ENCODE measurements at regions not wholly inside any gene's neighbourhood (a gene's known extent, or its start where the extent isn't known, plus 50 kb on each side); places are given as distances from the start of the nearest gene placed in this dataset.

DNA sequence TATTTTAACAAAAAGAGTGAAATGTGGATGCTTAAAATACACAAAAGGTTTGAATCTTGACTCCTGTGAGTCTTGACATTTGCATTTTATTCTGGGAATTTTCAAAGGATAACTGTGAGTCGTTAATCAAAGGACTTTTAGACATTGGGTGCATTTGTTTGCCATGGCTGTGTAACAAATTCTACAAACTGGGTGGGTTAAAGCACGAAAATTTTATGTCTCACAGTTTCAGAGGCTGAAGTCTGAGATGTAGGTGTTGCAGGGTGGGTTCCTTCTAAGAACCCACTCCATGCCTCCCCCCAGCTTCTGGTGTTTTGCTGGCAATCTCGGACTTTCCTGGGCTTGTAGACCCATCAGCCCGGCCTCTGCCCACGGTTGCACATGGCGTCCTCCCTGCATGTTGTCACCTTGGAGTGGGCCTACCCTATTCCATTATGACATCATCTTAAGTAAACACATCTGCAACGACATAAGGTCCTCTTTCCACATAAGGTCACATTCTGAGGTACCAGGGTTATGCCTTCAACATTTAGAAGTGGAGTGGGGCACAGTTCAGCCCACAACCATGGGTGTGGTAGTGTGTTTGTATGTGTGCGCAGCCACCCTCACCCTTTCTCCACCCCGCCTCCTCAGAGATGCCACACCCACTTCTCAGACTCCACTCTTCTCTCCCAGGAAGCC, 113.1 kb downstream of the FOXA2 start:
- H3K4me3 ChIP-seq (ENCODE audit: low read depth, low read length) = no peak overlapping the region
- no peak for DNase-seq (ENCODE audit: low read depth)
- TF ChIP-seq, protein P1, sequence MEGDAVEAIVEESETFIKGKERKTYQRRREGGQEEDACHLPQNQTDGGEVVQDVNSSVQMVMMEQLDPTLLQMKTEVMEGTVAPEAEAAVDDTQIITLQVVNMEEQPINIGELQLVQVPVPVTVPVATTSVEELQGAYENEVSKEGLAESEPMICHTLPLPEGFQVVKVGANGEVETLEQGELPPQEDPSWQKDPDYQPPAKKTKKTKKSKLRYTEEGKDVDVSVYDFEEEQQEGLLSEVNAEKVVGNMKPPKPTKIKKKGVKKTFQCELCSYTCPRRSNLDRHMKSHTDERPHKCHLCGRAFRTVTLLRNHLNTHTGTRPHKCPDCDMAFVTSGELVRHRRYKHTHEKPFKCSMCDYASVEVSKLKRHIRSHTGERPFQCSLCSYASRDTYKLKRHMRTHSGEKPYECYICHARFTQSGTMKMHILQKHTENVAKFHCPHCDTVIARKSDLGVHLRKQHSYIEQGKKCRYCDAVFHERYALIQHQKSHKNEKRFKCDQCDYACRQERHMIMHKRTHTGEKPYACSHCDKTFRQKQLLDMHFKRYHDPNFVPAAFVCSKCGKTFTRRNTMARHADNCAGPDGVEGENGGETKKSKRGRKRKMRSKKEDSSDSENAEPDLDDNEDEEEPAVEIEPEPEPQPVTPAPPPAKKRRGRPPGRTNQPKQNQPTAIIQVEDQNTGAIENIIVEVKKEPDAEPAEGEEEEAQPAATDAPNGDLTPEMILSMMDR (IDR thresholded peaks at IDR 0.05; ENCODE audit: insufficient read depth, low read length) = no peak

DNA sequence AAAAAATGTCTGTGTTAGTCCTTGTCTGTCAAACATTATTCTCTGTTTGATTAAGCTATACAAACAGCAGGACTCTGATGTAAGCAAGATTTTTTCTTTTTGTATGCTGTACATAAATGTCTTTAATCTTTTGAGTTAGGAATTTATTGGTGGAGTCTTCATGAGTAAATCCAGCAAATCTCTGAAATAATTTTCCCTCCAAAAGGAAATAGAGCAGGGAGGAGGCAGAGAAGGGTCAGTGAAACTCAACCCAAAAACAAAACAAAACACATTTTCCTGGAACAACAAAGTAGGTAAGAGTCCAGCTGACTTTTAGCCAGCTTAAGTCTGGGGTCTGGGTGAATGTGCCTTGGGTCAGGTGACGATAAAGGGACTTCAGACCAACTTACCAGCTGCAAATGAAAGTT, 113.7 kb downstream of the FOXA2 start:
- TF ChIP-seq, protein P1 (IDR thresholded peaks at IDR 0.05; ENCODE audit: insufficient read depth, low read length) = no peak
- H3K4me3 ChIP-seq (ENCODE audit: low read depth, low read length) = no peak overlapping the region
- no peak for DNase-seq (ENCODE audit: low read depth)

DNA sequence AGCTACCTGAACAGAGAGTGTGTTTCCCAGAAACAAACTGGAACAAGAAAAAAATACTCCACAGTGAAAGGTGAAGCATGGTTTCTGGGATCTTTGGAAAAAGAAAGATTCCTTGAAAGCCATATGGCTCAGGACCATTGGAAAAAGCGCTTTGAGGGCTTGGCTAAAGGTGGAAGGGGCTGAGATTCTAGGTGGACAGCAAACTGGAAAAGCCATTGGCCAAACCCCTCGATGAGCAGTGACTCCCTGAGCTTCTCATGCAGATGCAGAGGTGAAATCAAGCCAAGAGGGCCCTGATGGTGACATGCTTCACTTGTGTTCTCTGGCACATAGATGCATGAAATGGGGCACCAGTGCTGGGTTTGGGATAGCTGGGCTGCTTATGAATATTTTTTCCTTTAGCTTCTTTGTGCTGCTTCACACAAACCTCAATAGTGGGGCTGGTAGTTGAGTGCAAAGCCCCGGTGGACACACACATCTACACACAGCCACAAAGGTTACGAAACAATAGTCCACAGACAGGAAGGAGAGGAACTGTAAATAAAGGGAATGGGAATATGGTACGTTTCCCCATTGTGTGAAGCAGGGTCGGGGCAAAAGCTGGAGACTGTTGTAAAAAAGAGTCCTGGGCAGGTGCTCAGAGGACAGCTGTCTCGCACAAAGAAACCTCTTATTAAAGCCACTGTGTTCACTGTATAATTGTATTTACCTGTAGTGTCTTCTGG, 117.8 kb downstream of the FOXA2 start:
- H3K4me3 ChIP-seq (ENCODE audit: low read depth, low read length) = no peak overlapping the region
- TF ChIP-seq, protein P1 (IDR thresholded peaks at IDR 0.05; ENCODE audit: insufficient read depth, low read length) = no peak
- DNase-seq (ENCODE audit: low read depth) = no peak

DNA sequence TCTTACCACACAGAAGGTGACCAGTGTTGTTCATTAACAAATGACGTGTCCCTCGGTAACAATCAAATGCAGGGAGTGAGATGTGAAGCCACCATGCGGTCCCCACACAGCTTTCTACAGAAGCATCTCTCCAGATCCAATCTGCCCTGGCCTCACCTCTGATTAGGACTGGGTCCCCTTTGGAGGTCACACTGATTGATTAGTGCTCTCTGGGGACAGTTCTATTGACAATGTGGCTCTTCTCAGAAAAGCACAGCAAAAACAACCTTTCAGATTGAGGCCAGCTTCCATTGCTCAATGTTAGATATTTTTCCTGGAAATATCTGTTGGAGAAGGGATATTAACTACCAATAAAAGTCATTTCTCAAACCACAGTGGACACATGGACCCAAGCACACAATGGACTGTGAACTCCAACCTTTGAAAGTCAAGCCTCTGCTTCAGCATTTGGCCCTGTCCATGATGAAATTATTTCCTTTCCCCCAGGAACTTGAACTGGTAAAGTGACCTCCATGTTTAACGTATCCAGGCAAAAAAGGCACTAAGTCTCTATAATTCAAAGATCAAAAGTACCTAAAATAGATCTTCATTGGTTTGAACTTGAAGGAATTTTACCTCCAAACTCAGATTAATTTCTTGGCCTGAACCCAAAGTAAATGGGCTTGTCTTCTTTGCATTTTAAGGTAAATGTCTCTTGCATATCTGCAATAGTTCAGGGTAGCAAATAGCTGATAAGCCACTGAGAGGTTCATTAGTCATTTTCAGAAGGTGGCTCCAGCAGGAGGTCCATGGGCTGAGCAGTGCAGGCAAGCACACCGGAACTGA, 118.5 kb downstream of the FOXA2 start:
- no peak overlapping the region for H3K4me3 ChIP-seq (ENCODE audit: low read depth, low read length)
- no peak for DNase-seq (ENCODE audit: low read depth)
- TF ChIP-seq, protein P1 (IDR thresholded peaks at IDR 0.05; ENCODE audit: insufficient read depth, low read length) = no peak

DNA sequence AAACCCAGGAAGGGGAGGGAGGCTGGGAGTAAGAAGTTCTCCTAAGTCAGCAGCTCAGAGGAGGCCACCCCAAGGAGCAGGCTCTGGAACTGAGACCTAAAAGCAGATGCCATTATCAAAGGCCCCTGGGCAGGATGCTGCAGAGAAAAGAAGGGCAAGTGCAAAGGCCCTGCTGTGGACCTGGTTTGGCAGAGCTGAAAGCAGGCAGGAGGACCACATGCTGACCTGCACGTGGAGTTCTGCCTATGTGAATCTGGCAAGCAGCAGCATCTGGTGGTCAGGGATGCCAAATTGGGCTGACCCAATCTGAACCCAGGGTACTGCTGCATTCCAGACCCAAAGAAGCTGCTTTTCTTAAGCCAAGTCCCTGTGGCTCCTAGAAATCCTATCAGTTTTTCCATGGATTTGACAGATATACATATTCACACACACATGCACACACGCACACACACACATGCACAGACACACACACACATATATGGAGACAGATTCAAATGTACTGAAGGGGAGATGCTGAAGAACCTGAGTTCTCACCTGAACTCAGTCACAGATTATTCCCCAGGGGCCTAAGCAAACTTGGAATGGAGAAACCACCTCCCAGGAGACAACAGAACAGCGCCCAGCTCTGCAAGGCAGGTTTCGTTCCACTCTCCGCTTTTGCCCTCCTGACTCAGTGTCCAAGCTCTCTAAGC, 119.9 kb downstream of the FOXA2 start:
- no peak overlapping the region for H3K4me3 ChIP-seq (ENCODE audit: low read depth, low read length)
- no peak for DNase-seq (ENCODE audit: low read depth)
- TF ChIP-seq, protein P1 (IDR thresholded peaks at IDR 0.05; ENCODE audit: insufficient read depth, low read length) = no peak

All from fibroblast of the aortic adventitia (primary cell).